H7 (cell line): ENCODE measurements at regions not wholly inside any gene's neighbourhood (a gene's known extent, or its start where the extent isn't known, plus 50 kb on each side); places are given as distances from the start of the nearest gene placed in this dataset.
"Not testable (repeated sequence)": the region's sequence is repeated elsewhere in the genome, so short reads cannot be mapped to it uniquely, and the experiment has no call there.

ENCODE experiments used
- DNase-seq: peaks from one replicate; pipeline ENCODE4 v3.0.0; 2012
- H3K27me3 ChIP-seq: 2 replicates; pipeline ENCODE4 v1.6.0; 2011; ENCODE audit warnings: mild to moderate bottlenecking, low read length; ENCODE audit not compliant: control insufficient read depth, insufficient read depth
- H3K36me3 ChIP-seq: replicated peaks from 2 replicates; pipeline ENCODE4 v1.5.1; 2011; ENCODE audit warnings: low read length; ENCODE audit not compliant: control insufficient read depth, insufficient read depth
- H3K4me3 ChIP-seq: 2 replicates; pipeline ENCODE4 v1.5.1; 2011; ENCODE audit warnings: low read depth, mild to moderate bottlenecking, control low read depth, low read length, moderate library complexity; ENCODE audit not compliant: insufficient read depth

DNA sequence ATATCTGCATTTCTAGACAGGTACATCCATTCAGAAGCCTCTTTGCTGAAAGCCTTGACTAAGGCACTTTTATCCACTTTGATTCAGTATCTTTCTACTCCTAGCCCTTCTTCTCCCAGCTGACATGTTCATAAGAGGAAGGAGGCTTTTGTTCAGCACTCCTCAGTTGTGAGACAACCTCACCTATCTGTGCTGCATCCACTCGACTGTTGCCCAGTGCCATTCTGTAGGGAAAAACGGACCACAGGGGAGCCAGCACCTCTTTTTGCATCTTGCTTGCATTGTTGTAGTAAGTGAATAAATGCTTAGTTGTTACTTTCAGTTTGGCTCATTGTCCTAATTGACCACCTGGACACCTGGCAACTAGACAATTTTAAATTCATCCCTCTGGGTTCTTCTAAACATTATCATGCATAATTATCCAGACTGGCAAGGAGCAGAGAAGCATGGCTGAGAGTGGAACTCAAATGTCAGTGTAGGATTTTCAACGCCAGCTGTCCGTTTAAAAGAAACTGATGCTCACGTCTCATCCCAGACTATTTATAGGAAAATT, 83.8 kb upstream of the BOD1L1 start:
- no peak for DNase-seq
- Histone ChIP-seq H3K27me3 (no peaks in the 10 kb centered on the region), H3K4me3 (no peak overlapping the region), H3K36me3 (no peaks in the 10 kb centered on the region)

DNA sequence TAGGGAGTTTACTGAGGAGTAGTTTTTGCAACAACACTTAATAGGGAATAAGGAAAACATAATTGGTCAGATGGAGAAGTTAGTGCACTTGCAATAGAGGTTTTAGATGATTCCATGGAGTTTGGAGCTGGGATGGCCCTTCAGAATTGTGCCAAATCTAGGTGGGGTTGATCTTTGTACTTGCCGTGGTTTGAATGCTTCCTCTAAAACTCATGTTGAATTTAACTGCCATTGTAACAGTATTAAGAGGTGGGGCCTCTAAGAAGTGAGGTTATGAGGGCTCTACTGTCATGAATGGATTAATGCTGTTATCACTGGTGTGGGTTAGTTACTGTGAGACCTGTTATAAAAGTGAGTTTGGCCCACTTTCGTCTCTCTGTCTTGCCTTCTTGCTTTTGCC, 94.4 kb upstream of the BOD1L1 start:
- no peaks in the 10 kb centered on the region for H3K27me3 ChIP-seq
- DNase-seq, result no peak
- H3K4me3 ChIP-seq, result no peak overlapping the region
- H3K36me3 ChIP-seq, result no peaks in the 10 kb centered on the region

DNA sequence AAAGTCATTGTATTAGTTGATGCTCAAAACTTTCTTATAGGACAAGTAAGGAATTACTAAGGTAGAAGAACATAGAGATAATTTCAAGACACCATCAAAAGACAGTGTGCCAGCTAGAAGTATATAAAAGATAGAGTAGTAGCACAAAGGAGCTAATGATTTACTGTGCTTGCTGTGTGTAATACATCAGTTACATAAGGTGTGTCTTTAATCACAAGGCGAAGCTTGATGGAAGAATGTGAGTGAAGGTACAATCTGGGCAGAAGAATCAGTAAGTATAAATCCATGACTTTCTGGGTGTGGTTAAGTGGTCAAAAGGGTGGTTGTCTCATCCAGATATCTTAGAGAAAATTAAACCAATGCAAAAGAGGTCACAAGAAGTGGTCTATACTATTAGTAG, 95.1 kb upstream of the BOD1L1 start:
- H3K27me3 ChIP-seq, result no peaks in the 10 kb centered on the region
- H3K4me3 ChIP-seq, result no peak overlapping the region
- no peaks in the 10 kb centered on the region for H3K36me3 ChIP-seq
- no peak for DNase-seq

DNA sequence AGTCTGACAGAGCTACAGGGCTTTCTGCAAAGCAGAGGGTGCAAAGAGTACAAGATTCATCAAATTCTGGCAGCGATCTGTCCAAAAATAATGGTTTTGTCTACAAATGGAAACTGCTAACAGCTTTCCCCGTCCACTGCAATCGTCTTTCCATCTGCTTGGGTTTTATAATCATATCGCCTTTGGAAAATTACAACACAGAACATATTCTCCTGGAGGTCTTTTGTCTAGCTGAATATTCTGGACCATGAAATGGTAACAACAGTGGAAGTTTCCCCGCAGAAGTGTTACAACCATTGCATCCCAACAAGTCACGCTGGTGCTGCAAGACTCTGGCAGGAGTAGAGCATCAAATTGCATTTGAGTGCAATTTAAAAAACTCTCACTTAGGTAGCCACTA, 101.2 kb upstream of the BOD1L1 start:
- Histone ChIP-seq H3K36me3 (no peaks in the 10 kb centered on the region), H3K27me3 (no peaks in the 10 kb centered on the region), H3K4me3 (no peak overlapping the region)
- no peak for DNase-seq

DNA sequence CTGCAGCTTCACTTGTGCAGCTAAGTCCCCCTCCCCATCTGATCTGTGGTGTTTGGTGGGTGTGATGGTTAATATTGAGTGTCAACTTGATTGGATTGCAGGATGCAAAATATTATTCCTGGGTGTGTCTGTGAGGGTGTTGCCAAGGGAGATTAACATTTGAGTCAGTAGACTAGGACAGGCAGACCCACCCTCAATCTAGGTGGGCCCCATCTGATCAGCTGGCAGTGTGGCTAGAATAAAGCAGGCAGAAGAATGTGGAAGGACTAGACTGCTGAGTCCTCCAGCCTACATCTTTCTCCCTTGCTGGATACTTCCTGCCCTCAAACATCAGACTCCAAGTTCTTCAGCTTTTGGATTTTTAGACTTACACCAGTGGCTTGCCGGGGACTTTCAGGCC, 103.5 kb upstream of the BOD1L1 start:
- DNase-seq, result no peak
- Histone ChIP-seq H3K27me3 (no peaks in the 10 kb centered on the region), H3K4me3 (no peak overlapping the region), H3K36me3 (no peaks in the 10 kb centered on the region)

DNA sequence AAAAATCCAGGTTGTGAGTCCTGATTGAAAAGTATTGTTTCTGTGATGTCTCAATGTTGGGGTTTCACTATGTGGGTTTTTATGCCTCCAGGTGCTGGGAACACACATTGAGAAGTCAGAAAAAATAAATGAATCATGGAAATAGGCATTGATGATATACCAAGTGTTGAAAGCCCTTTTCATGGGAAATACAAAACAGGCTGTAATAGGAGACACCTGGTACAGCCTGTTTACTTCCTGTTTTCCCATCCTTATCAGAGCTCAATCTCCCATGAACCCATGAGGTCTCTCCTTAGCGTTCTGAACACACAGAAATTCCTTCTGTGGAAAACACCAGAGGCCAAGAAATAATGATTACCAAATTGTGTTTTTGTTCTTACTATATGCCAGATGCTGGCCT, 106.3 kb upstream of the BOD1L1 start:
- DNase-seq, result no peak
- H3K36me3 ChIP-seq, result no peaks in the 10 kb centered on the region

DNA sequence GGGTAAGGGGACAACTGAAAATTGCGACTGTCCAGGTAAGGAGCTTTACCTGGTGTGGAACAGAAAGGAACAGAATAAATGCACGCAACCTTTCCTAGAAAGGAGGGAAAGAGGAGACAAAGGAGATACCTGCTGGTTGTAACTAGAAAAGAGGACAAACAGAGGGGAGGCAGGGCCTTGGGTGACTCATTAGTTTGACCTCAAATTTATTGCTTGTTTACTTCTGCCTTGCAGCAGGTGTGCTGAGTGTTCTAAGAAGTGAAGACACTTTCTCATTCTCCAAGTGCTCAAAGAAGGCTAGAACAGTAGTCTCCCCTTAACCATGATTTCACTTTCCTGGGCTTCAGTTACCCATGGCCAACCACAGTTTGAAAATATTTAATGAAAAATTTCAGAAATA, 123.1 kb upstream of the BOD1L1 start:
- DNase-seq, result no peak
- no peaks in the 10 kb centered on the region for H3K27me3 ChIP-seq
- no peaks in the 10 kb centered on the region for H3K36me3 ChIP-seq
- H3K4me3 ChIP-seq, result no peak overlapping the region

More for the DNA sequence above, 106.3 kb upstream of the BOD1L1 start:
- Histone ChIP-seq H3K27me3 (no peaks in the 10 kb centered on the region), H3K4me3 (no peak overlapping the region)

DNA sequence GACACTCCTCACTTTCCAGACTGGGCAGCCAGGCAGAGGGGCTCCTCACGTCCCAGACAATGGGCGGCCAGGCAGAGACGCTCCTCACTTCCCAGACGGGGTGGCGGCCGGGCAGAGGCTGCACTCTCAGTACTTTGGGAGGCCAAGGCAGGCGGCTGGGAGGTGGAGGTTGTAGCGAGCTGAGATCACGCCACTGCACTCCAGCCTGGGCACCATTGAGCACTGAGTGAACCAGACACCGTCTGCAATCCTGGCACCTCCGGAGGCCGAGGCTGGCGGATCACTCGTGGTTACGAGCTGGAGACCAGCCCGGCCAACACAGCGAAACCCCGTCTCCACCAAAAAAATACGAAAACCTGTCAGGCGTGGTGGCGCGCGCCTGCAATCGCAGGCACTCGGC, 134.1 kb upstream of the BOD1L1 start:
- H3K4me3 ChIP-seq, H3K27me3 ChIP-seq, H3K36me3 ChIP-seq, DNase-seq: not testable (repeated sequence)

DNA sequence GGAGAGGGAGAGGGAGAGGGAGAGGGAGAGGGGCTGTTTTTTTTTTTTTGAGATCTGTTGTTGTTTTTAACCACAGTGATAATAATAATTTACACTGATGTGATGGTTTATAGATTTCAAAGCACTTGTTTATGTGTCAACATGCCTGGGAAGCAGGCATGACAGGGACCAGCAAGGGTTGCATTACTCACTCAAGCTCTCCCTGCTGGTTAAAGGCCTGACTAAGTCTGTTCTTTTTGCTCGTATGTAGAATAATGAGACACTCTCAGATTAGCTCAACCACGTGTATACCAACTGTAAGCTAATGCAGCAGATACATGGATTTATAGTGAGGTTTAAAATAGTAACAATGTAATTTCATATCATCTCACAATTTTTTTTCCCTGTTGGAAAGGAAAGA, 134.6 kb upstream of the BOD1L1 start:
- DNase-seq, result no peak
- H3K36me3 ChIP-seq, result no peaks in the 10 kb centered on the region
- no peaks in the 10 kb centered on the region for H3K27me3 ChIP-seq
- no peak overlapping the region for H3K4me3 ChIP-seq

DNA sequence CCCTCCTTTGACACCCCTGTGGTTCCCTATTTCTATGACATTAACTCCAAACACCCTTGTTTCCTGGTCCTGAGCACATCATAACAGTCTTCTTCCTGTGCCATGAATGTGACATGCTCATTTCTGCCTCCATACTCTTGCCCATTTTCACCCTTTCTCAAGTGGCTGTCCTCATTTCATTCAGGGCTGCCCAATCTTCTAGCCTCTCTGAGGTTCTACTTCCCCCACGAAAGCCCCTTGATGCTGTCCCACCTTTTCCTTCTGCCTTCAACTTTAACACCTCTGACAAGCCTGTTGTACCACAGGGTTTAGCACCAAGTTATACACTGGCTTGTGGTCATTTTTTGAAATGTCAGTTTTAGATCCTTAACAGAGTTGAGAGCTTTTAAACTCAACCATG, 136.2 kb upstream of the BOD1L1 start:
- Histone ChIP-seq H3K36me3 (no peaks in the 10 kb centered on the region), H3K27me3 (no peaks in the 10 kb centered on the region), H3K4me3 (no peak overlapping the region)
- DNase-seq, result no peak

DNA sequence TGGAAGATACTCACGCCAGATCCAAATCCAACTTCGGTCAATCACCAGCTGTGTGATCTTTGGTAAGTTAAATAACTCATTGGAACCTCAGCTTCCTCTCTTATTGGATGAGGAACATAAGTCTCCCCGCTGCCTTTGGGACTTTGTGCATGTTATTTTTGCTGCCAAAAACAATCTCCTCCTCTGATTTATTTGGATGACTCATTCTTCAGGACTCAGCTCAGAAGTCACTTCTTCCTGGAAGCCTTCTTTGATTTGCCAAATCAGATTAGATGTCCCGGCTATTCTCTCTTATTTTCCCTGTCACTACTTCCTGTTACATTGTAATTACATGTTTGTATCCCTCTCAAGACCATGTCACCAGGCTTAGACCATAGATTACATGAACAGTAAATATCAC, 138.0 kb upstream of the BOD1L1 start:
- Histone ChIP-seq H3K4me3 (no peak overlapping the region), H3K36me3 (no peaks in the 10 kb centered on the region), H3K27me3 (no peaks in the 10 kb centered on the region)
- no peak for DNase-seq

DNA sequence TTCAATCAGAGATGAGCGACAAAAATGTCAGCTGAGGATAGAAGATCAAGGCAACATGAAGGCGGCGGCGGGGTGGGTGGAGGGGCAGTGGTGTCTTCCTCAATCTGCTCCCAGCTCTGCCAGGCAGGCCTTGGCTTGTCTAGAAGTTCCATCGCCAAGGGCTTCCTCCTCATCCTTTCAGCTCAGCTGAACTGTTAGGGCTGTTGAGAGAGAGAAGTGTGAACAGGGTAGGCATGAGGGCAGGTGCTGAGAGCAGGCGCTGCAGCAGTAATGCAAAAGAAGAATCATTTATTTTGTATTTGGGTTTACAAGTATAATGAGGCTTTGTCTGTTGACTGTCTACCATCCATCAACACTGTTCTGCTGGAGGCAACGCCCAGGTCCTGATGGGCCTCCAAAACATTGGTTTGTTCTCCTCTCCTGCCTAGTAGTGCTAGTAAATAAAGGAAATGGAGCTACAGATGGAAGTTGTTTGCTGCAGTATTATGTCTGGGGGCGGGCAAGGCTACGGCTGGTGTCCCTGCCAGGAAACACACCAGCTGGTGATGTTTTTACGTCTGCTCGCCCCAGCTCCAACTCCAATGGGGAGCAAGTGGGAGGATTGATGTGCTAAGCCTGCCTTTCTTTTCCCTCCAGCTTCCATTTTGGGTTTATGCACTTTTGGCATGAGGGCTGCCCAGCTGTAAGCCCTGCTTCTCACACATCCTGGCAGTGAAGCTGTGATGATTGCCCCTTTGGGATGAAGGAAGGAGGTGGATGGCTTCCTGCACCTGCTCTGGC, 139.4 kb upstream of the BOD1L1 start:
- no peak overlapping the region for H3K4me3 ChIP-seq
- H3K36me3 ChIP-seq, result no peaks in the 10 kb centered on the region
- H3K27me3 ChIP-seq, result no peaks in the 10 kb centered on the region
- no peak for DNase-seq

DNA sequence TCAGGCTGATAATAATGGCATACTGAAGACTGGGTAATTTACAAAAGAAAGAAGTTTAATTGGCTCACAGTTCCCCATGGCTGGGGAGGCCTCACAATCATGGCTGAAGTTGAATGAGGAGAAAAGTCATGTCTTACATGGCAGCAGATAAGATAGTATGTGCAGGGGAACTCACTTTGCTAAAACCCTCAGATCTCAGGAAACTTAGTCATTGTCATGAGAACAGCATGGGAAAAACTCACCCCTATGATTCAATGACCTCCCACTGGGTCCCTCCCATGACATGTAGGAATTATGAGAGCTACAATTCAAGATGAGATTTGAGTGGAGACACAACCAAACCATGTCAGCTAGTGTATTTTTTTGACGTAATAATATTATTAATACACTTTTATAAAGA, 149.8 kb upstream of the BOD1L1 start:
- Histone ChIP-seq H3K27me3 (no peaks in the 10 kb centered on the region), H3K36me3 (no peaks in the 10 kb centered on the region), H3K4me3 (no peak overlapping the region)
- no peak for DNase-seq

DNA sequence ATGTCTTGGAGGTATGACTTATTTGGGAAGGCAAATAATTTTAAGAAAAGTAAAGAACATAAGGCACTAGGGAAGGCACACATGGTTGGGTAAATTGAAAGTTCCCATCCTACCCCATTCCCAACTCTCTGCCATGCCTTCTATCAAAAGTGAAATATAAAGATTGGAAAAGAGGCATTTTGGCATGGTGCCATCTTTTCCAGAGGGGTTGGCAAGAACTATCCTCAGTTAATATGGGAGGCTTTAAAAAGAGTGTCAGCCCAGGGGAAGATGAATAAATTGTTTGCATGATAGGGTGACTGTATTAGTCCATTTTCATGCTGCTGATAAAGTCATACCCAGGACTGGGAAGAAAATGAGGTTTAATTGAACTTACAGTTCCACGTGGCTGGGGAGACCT, 150.8 kb upstream of the BOD1L1 start:
- Histone ChIP-seq H3K27me3 (no peaks in the 10 kb centered on the region), H3K36me3 (no peaks in the 10 kb centered on the region), H3K4me3 (no peak overlapping the region)
- no peak for DNase-seq

DNA sequence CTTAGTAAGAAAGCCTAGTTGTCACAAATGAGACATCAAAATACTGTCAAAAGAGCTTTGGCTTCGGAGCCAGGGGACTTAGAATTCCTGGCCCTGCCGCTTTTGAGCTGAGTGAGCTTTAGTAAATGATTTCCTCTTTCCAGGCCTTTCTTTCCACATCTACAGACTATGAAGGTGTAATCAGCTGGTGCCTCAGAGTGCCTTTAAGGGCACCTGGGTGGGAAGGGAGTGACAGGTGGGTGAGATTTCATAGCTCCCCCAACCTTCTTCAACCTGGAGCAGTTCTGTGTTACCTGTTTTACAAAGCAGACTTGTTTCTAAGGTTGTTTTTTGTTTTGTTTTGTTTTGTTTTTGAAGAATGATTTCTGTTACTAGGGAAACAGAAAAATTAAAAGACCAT, 154.7 kb upstream of the BOD1L1 start:
- H3K36me3 ChIP-seq, result no peaks in the 10 kb centered on the region
- H3K27me3 ChIP-seq, result no peaks in the 10 kb centered on the region
- DNase-seq, result no peak
- no peak overlapping the region for H3K4me3 ChIP-seq
